Epidermal melanocyte (primary cell): ENCODE measurements at regions not wholly inside any gene's neighbourhood (a gene's known extent, or its start where the extent isn't known, plus 50 kb on each side); places are given as distances from the start of the nearest gene placed in this dataset.

Experiments
- DNase-seq: peaks from one replicate; pipeline ENCODE4 v3.0.0; 2011; ENCODE audit warnings: low spot score; ENCODE audit not compliant: insufficient read length

DNA sequence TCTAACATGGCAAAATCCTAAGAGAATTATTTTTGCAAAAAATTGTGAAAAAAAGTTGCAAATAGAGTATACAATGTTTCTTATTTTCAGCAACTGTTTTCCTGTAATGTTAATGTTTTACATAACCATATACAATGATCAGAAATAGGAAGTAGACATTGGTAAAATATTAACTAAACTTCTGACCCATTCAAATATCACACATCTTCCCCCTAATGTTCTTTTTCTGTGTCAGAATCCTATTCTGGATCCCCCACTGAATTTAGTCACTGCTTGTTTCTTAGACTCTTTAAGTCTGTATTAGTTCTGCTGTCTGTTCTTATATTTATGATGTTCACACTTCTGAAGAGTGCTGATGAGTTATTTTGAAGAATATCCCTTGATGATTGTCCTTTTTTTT, 62.0 kb downstream of the HFE start:
- no peak for DNase-seq

DNA sequence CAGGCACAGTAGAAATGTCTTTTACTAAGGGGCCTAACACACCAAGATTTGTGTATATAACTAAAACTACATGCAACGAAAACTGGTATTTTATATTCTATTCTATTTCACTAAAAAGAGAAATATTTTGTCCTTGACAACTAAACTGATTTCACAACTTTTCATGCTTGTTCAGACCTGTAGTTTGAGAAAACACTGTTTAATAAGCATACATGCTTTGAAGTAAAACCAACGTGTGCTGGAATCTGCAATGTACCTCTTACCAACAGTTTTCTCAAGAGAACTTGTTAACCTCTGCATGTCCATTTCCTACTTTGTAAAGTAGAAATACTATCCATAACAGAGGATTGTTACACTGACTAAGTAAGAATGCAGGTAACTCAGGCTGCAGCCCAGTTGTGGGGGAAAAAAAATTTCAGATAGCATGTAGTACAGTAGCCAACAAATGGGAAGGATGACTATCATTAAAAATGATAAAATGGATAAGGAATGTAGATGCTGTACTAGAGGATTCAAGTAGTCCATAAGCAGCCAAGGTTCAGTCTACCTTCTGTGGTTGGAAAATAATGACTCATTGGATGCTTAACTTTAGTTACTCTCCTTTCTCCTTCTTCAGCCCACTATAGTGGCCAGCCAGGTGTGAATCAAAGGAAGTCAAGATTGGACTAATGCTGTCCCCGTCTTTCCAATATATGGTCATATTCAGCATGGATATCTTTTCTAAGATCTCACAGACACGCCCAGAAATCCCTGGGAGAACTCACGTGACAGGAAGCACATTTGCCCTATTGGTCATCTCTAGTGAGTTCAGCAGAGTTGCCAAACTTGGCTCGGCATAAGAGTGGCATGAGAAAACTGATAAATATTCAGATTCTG, 65.2 kb downstream of the HFE start:
- DNase-seq = no peak

DNA sequence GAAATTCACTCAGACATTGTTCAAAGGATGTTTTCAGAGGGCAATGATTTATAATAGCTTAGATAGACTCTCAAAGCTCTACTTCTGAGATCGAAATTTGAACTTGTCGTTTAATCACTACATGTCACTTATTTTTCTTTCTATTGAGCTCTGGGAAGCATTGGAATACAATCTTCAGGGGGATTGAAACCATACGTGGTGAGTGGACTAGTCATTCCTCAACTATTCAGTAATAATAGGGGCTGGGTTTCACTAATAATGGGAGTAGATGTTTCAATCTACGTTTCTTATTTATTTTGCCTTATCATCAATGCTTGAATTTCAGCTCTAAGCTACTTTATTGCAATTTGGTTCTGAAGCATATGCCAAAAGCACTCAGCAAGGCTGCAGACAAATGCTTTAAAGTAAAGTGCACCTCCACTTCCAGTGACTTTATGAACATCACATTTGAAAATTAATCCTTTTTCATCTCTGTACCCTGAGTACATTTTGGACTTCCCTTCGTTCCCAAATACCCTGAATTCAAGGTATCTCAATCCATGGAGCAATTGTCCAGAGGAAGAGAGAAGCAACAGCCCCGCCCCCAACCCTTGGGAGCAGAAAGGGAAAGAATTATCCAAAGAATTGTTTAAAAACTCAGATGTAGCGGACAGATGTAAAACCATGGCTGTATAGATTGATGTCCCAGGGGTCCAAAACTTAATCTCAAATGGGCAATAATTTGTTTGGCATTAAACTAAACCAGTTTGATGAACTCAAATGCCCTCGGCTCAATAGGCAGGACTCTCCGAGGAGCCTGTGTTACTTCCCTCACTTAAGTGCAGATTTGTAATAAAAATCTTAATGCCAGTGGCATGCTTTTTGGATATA, 68.1 kb downstream of the HFE start:
- DNase-seq = no peak

DNA sequence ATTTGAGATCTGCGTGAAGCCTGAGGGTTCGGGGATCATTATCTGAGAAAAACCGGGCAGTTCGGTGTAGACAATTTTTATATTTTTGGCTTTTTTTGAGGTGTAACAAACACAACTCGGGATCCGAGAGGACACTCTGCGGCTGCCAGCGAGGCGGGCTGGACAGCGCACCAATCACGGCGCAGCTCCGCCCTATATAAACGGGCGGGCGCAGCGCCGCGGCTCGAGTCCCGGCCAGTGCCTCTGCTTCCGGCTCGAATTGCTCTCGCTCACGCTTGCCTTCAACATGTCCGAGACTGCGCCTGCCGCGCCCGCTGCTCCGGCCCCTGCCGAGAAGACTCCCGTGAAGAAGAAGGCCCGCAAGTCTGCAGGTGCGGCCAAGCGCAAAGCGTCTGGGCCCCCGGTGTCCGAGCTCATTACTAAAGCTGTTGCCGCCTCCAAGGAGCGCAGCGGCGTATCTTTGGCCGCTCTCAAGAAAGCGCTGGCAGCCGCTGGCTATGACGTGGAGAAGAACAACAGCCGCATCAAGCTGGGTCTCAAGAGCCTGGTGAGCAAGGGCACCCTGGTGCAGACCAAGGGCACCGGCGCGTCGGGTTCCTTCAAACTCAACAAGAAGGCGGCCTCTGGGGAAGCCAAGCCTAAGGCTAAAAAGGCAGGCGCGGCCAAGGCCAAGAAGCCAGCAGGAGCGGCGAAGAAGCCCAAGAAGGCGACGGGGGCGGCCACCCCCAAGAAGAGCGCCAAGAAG, 69.0 kb downstream of the HFE start:
- peak; percentile 88 for DNase-seq

DNA sequence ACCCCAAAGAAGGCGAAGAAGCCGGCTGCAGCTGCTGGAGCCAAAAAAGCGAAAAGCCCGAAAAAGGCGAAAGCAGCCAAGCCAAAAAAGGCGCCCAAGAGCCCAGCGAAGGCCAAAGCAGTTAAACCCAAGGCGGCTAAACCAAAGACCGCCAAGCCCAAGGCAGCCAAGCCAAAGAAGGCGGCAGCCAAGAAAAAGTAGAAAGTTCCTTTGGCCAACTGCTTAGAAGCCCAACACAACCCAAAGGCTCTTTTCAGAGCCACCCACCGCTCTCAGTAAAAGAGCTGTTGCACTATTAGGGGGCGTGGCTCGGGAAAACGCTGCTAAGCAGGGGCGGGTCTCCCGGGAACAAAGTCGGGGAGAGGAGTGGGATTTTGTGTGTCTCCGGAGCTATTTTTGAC, 69.6 kb downstream of the HFE start:
- DNase-seq = no peak

DNA sequence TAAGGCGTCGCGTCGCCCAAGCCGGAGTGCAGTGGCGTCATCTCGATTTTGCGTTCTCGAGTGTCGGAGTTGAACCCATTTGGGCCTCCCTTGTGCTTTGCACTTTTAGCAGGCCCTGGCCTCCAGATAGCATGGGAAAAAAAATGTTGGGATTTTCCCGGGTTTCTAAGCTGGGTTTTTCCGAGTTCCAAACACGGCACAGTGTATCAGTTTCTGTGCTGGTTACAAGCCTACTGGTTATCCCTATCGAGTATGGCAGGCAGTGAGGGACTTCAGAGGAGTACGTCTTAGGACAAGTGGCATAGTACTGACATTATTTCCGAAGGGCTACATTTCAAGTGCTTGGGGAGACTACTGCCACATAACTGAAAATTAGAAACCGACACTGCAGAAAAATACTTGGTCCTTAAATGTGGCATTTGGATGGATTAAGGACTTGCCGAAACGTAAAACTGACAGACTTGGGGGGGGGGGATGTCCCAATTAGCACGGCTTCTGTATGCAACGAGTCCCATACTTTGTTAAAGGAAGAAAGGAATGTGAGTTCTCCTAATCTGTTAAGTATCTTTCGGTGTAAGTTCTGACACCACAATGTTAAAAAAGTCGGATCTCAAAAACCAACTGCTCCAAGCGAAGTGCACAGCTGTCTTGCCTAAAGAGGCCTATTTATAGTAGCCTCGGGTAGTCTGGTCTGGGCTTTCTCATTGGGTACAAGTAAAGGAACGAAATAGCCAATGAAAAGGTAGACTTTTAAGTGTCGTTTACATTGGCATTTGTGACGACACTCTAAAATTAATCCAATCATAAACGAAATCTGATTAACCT, 70.2 kb downstream of the HFE start:
- DNase-seq = peak; percentile 88

DNA sequence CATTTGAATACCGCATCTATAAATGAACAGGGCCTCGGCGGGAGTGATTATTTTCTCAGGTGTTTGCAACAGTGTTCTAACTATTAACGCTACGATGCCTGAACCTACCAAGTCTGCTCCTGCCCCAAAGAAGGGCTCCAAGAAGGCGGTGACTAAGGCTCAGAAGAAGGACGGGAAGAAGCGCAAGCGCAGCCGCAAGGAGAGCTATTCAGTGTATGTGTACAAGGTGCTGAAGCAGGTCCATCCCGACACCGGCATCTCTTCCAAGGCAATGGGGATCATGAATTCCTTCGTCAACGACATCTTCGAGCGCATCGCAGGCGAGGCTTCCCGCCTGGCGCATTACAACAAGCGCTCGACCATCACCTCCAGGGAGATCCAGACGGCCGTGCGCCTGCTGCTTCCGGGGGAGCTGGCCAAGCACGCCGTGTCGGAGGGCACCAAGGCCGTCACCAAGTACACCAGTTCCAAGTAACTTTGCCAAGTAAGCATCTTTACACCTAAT, 70.9 kb downstream of the HFE start:
- DNase-seq = no peak

DNA sequence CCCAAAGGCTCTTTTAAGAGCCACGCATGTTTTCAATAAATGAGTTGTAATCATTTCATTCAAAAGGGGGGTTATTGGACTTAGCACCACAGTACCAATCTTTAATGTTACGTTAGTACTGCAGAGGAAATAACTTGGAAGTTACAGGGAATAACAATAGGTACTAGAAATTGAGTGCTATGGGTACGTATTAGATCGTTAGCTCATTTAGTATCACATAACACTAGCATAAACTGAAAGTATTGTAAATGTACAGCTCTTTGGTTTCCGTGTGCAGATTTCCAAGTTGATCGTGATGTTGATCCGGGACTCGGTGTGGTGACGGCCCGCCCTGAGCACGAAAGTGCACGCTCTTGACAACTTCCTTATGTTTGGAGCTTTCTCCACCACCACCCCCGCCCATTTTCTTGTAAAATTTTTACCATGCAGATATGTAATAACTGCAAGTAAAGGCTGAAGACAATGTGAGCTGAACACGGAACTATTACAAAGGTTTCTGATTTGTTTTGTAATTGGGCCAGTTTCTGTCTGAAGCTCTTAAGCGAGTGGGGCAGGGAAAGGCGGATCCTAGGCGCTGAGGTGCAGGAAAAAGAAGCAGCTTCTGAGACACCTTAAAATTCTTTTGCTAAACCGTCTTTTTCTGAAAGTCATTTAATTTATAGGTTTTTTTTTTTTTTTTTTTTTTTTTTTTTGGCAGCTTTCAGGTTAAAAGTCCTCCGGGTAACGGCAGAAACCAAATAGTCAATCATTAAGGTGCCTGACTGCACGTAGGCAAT, 71.5 kb downstream of the HFE start:
- no peak for DNase-seq

DNA sequence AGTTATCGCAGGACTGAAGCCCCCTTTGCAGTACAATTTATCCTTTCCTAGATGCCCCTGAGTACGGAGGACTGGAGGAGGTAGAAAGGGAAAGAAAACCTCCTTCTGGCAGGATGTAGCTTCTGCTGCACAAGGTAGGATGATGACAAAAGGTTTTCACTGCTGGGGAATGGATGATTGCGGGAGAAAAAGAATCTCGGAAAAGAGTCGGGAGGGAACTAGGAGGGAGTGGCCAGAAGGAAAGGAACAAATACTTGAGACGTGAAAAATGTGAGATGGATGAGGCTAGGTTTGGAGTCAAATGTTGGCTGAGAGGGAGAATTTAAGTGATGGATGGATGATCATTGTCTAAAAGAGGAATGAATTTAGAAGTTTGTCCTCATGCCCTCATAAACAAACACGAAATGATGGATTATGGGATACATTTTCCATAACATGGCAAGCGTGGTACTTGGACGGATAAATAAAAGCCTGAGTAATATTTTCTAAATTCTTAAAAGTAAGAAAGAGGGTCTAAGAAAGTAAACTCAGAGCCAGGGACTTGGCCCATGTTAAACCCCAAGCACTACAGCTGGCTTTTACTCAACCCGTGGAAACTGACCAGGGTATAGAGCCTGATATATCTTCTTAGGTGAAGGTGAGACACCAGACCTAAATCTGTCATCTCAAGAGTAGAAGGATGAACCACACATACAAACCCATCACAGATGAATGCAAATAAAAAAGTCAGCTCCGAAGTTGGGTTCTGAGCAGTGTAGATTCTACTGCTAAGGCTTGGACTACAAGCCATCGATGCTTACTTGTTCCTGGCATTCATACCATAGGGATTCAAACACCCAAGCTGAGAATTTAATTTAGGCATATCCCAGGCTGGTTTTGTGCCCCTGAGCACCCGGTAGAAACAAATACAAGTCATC, 72.4 kb downstream of the HFE start:
- DNase-seq = no peak

DNA sequence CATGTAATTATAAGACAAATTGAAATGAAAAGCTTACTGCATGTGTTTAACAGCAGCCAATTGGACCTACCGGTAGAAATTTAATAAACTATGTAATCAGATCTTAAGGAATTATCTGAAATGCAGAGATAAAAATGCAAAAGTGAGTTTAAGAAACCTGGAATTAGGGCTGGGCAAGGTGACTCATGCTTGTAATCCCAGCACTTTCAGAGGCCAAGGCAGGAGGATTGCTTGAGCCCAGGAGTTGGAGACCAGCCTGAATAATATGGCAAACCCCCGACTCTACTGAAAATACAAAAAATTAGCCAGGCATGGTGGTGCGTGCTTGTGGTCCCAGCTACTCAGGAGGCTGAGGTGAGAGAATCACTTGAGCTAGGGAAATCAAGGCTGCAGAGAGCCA, 74.1 kb downstream of the HFE start:
- no peak for DNase-seq

DNA sequence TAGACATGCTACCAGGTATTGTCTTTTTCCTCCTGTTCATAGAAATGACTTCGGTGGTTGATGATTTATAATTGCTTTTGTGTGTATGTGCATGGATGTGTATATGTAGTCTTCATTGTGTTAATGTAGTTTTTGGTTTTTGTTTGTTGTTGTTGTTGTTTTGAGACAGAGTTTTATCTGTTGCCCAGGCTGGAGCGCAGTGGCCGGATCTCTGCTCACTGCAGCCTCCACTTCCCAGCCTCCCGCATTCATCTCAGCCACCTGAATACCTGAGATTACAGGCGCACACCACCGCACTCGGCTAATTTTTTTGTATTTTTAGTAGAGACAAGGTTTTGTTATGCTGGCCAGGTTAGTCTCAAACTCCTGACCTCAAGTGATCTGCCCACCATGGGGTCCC, 75.2 kb downstream of the HFE start:
- no peak for DNase-seq

DNA sequence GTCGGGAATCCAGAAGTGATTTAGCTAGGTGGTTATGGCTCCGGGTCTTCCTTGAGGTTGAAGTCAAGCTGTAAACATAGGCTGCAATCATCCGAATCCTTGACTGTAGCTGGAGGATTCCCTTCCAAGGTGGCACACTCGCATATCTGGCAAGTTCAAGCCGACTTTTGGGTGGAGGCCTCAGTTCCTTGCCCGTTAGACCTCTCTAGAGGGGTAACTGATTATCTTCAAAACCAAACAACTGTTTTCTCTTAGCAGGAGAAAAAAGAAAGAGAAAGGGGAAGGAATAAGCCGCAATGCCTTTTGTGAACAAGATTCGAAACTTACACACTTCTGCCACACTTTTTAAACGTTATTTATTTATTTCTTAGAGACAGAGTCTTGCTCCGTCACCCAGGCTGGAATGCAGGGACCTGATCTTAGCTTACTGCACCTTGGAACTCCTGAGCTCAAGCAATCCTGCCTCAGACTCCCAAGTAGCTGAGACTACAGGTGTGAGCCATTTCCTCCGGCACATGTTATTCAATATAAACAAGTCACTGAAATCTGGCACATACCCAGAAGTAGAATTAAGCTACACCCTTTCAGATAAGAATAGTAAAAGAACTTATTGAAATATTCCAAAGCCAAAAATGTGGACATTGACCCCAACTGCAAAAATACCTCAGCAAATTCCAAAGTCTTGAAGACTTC, 76.3 kb downstream of the HFE start:
- no peak for DNase-seq

DNA sequence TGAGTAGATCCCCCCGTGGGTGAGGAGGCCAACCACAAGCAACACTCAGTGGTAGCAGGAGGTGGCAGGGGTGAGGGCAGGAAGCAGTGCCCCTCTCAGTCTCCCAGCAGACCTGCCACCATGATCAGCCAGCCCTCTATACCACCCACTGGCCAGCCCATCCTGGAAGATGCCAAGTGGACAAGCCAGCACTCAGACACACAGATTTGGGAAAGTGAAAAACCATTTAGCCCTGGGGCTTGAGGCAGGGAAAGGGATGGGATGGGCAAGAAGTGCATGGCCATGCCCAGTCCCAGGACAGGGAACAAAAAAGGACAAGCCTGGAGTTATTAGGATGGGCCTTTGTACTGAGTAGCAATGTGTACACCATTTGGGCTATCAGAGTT, 76.9 kb downstream of the HFE start:
- DNase-seq = no peak

DNA sequence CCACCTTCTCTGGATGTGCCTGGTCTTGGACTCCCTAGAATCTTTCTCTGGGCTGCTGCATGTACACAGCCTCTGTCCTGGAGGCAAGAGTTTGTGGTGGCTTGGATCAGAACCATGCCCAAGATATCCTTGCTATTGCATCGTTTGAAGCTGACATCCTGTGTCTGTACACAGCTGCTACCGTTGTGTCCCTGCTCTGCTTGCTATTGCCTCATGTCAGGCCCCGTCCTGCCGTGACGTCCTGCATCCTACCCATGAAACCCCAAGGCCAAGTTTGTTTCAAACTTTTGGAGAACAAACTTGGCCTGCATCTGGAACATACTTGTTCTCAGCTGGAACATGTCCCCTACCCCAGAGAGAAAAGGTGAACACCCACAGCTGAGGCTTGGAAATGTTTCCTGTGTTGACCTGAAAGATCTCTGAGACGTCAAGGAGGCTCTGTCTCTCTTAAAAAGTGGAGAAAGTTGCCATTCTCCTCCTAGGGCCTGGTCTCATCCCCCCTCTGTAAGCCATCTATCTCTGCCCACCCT, 78.1 kb downstream of the HFE start:
- no peak for DNase-seq

DNA sequence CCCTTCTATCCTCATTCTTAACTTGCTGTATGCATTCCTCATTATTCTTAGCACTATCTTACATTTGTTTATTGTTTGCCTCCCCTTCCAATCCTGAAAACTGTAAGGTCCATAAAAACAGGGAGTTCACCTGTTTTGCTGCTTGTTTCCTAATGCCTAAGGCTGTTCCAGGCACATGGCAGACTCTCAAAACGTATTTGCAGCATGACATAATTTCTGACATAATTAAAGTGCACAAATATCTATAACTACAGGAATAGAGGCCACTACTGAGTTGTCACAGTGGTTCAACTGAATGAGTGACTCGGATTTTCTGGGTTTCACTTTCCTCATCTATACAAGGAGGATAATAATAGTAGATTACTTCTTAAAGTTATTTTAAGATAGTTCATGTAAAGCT, 83.0 kb downstream of the HFE start:
- no peak for DNase-seq

DNA sequence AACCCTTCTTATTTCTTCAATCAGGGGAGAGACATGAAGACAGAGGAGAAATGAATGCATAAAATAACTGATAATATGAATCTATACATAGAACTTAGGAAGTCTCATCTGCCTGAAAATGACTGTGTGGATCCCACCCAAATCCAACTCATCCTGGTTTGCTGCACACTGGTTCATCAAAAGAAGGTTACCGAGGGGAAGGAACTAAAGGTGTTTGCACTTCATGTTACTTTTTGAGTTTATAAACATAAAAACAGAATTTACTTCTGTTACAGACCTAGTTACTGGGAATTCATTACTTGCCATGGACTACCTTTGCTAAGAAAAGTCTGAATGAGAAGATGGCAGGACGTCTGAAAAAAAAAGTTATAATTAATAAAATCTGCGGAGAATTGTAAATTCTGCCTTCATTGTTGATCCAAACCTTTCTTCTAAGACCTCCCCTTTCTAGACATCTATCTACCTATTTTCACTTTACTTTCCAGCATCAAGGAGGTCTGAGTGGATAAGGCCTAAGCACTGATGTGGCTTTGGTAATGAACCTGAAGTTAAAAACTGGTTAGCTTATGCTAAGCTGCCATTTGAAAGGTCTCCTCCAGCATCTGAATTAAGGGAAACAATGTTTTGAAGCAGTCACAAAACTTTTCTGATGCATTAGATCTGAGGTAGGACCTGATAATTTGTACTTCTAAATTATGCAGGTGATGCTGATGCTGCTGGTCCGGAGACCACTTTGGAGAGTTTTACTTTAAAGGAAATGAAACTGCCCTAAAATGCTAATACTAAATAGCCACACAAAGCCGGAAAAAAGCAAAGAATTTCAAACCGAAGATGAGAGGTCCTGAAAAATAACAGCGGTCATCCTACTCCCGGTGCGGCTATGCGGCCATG, 84.0 kb downstream of the HFE start:
- DNase-seq = no peak

DNA sequence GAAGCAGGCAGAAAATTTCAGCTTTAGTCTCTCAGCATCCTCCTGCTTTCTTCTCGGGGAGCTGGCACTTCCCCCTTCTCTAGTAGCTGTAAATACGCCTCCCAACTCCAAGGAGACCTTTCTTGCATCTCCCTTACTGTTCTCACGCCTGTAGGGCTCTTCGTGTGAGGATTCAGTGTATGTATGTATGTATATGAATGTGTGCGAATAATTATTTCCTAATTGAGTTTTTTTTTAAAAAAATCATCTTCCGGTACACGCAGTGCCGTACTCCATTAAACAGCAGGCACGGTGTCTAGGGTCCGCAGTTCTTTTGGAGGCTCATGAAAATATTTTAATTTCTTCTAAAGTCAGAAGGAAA, 85.4 kb downstream of the HFE start:
- no peak for DNase-seq
